ENCODE measurements at regions not wholly inside any gene's neighbourhood (a gene's known extent, or its start where the extent isn't known, plus 50 kb on each side); places are given as distances from the start of the nearest gene placed in this dataset.

GRCh38 chr2:176687944-176688343 is 418.7 kb downstream of the MTX2 start:
- no peak for DNase-seq

- DNase-seq = no peak
These were observed 420.5 kb downstream of the MTX2 start for GRCh38 chr2:176689711-176690110.

GRCh38 chr2:176691471-176691870 is 422.2 kb downstream of the MTX2 start:
- no peak for DNase-seq

GRCh38 chr2:176692533-176692932 is 423.3 kb downstream of the MTX2 start:
- DNase-seq = no peak

GRCh38 chr2:176699098-176699497 is 429.9 kb downstream of the MTX2 start:
- no peak for DNase-seq

- DNase-seq = no peak
These were observed 430.4 kb downstream of the MTX2 start for GRCh38 chr2:176699644-176700043.

- no peak for DNase-seq
These were observed 432.9 kb downstream of the MTX2 start for GRCh38 chr2:176702131-176702530.

GRCh38 chr2:176704282-176704858 is 435.1 kb downstream of the MTX2 start:
- no peak for DNase-seq

- no peak for DNase-seq
These were observed 440.1 kb downstream of the MTX2 start for GRCh38 chr2:176709149-176709951.

GRCh38 chr2:176709991-176710390 is 440.7 kb downstream of the MTX2 start:
- DNase-seq = no peak

- no peak for DNase-seq
These were observed 441.5 kb downstream of the MTX2 start for GRCh38 chr2:176710657-176711186.

- DNase-seq = no peak
These were observed 456.8 kb downstream of the MTX2 start for GRCh38 chr2:176725873-176726645.

- no peak for DNase-seq
These were observed 458.5 kb downstream of the MTX2 start for GRCh38 chr2:176727696-176728095.

- DNase-seq = no peak
These were observed 460.7 kb downstream of the MTX2 start for GRCh38 chr2:176729706-176730569.

- no peak for DNase-seq
These were observed 463.5 kb downstream of the MTX2 start for GRCh38 chr2:176732780-176733179.

GRCh38 chr2:176733698-176734430 is 464.6 kb downstream of the MTX2 start:
- DNase-seq = no peak

GRCh38 chr2:176734868-176735267 is 465.6 kb downstream of the MTX2 start:
- no peak for DNase-seq

- DNase-seq = no peak
These were observed 470.3 kb upstream of the HNRNPA3 start for GRCh38 chr2:176742271-176742670.

- no peak for DNase-seq
These were observed 468.9 kb upstream of the HNRNPA3 start for GRCh38 chr2:176743671-176744070.

GRCh38 chr2:176744146-176744545 is 468.4 kb upstream of the HNRNPA3 start:
- no peak for DNase-seq

GRCh38 chr2:176745543-176746200 is 466.9 kb upstream of the HNRNPA3 start:
- no peak for DNase-seq

Measured in activated naive CD4-positive, alpha-beta T cell treated with anti-CD3 and anti-CD28 coated beads, Interleukin-2, amount 50 U/mL, for 16 hours (primary cell).